GM18858 (cell line): ENCODE measurements at regions not wholly inside any gene's neighbourhood (a gene's known extent, or its start where the extent isn't known, plus 50 kb on each side); places are given as distances from the start of the nearest gene placed in this dataset.

ENCODE experiments used
- ATAC-seq: cut with Tn5 transposase; IDR thresholded peaks from one replicate; pipeline ENCODE4 v1.9.1; 2021; ENCODE audit not compliant: unreplicated experiment

DNA sequence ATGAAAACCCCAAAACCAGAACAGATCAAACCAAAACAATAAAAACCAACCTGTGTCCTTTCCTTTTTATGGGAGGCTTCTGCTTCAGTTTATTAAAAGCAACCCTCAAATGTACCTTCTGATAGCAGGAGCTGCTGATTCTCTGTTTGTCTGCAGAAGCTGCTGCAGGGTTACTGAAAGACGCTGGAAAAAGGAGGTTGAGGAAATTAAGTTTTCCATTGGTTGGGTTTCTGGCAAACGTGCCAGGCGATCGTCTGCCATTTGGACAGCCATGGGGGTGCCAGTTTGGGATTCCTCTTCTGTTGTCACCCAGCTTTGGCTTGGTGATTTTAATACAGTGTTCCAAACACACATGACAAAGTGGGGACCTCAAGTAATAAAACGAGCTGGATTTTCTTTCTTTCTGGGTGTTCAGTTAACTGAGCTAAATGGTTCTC, 185.4 kb upstream of the ZFHX3 start:
- ATAC-seq, result no peak

DNA sequence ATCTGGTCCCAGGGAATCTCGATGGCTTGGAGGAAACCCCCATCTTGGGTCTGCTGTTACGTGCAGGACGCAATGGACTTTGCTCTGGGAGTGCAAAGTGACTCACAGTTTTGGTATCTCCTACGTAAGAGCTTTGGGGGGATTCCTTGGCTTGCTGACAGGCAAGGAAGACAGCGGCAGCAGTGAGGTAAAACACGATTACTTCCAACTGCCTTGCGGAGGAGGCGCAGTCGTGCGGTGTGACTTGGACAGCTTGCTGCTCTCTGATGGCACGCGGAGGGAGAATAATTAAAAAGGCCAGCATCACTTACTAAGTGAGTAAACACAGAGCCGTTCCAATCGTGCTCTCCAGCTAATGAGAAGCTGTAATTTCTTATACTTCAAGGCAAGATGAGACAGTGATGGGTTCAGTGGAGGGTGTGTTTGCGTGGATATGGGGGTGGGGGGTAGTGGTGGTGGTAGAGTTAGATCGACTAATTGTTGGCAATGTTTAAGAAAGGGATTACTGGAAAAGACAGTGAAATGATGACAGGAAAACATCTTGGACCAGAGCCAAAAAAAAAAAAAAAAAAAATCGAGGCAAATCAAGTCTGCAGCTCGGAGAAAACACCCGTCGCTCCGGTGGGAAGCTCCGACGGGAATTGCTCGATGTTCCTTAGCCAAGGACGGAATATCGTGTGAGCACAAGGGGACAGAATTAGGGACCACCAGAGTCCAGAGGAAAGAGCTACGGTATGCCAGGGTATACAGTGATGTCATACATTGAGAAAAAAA, 184.8 kb upstream of the ZFHX3 start:
- ATAC-seq, result no peak

- ATAC-seq, result no peak
Observed at GRCh38 chr16:73231944-73232554, 184.1 kb upstream of the ZFHX3 start.

- no peak for ATAC-seq
Observed at GRCh38 chr16:73231379-73231778, 183.5 kb upstream of the ZFHX3 start.

GRCh38 chr16:73230651-73231050, 182.7 kb upstream of the ZFHX3 start:
- no peak for ATAC-seq

DNA sequence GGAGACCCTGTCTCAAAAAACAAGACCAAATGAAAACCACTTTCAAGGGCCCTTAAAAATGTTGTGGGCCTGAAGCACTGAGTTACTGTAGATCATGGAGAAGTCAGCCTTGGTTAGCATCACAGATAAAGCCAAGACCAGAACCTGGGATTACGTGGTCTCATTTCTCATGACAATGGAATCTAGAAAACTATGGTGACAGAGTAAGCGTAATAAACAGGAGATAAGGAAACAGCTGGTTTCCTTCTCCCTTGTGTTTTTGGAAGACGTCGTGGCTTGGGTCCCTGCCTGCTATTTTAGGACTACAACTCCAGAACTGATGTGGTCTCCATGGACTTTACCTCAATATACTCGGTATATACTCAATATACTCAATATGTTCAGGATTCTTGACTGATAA, 180.7 kb upstream of the ZFHX3 start:
- ATAC-seq, result no peak

DNA sequence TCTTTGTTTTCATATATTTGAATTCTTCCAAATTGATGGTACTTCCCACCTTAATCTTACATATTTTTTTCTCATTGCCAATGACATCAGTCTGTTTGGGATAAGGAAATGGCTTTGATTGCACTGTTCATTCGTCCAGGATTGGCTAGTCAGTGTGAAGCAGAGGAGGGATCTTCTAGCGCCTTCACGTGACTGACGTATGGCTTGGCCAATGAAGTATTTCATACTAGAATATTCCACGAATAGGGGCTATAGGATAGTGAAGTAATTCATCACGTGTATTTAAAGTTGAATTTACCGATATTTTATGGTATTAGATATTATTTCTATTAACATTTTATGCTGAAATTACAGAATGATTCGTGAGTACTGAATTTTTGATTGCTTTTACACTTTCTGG, 178.7 kb upstream of the ZFHX3 start:
- ATAC-seq, result no peak

DNA sequence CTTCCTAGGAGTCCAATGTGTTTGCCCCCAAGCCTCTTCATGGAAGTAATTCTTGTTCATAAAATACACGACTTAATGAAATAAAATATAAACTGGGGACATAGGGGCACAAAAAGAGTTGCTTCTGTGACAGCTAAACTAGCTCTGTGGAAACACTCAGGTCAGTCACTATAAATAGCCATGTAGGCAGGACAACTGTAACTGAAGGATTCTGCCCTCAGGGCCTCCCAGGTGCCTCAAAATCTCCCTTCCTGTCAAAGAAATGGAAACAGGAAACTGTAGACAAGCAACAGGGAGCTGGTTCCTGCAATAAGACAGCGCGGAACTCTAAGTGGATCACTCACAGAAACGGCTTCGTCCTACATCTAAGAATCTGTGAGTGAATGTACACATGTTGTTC, 178.1 kb upstream of the ZFHX3 start:
- no peak for ATAC-seq

GRCh38 chr16:73220836-73221235, 172.9 kb upstream of the ZFHX3 start:
- no peak for ATAC-seq

- ATAC-seq, result no peak
Observed at GRCh38 chr16:73219176-73219575, 171.2 kb upstream of the ZFHX3 start.

GRCh38 chr16:73217654-73218053, 169.7 kb upstream of the ZFHX3 start:
- ATAC-seq, result no peak

GRCh38 chr16:73216932-73217331, 169.0 kb upstream of the ZFHX3 start:
- no peak for ATAC-seq

DNA sequence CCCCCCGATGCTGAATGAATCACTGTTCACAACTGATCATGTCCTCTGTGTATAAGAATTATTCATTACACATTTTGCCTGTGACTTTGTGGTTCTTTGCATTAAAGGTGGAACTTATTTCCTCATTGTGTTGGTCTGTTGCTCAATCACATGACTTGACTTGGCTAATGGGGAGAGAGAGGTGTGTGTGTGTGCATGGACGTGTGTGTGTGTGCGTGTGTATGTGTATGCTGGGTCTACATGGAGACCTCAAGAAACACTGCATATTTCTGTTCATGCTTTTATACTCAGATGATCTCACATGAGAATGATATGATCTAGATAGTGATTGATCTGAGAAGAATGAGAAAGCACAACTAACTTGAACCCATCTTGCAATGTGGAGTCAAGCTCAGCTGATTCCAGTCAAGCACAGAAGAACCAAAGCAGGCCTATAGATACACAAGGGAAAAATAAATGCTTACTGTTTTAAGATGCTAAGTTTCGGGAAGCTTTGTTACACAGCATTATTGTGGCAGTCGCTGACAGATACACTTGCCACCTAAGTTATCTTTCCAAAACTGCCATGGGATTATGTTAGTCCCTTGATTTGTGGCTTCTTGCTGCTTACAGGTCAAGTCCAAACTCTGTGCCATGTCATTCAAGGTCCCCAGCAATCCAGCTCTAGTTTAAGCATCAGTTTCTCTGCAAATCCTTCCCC, 167.9 kb upstream of the ZFHX3 start:
- no peak for ATAC-seq

DNA sequence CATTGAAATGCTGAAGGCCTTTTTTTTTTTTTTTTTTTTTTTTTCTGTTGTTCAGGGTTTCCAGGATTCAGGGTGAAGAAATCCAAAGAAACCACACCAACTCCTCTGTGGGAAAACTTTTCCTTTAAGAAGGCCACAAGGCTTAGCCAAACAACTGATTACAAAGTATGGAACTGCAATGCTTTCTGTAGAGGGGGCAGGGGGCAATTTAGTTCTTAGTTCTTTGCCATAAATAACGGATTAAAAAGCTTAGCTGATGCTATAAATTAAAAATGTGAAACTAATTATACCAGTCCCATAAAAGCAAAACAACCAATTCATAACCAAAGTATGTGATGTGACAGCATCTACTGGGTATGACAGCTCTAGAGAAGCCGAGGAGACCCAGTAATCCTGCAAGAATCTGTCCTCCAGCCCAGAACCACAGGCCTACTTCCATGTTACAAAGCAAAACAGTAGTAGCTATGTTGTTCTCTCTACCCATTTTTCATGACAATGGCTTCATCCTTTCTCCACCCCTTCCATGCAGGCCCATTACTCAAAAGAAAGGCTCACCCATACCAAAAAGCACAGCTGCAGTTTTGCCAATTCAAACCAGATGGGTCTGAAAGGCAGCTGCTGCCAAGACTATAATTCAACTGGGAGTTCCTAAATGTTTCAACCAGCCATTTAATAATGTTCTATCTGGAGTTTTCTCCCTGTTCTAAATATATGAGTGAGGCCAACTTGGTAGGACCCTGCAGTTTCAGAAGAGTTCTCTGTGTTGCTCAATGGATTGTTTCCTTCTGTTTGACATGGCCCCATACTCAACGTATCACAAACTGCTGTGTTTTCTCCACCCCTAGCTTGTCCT, 167.1 kb upstream of the ZFHX3 start:
- ATAC-seq, result no peak

- ATAC-seq, result no peak
Observed at GRCh38 chr16:73213732-73214455, 166.0 kb upstream of the ZFHX3 start.

- ATAC-seq, result no peak
Observed at GRCh38 chr16:73212431-73212830, 164.5 kb upstream of the ZFHX3 start.

DNA sequence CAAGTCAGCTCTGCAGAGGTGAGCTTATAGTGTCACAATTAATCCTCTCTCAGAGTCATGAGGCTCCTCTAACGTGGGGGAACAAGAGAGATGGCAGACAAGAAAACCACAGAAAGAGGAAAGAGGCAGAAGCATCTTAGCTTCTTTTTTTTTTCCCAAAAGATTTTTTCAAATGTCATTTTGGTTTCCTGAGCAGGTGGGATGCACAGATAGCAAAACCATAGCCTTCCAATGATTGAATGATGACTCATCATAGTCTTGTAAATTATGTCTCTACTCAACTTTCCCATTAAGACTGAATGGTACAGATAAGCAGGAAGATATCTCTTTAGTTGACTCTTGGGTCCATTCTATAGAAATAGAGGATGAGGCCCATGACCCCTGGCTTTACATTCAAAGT, 162.8 kb upstream of the ZFHX3 start:
- ATAC-seq, result no peak

GRCh38 chr16:73210084-73210483, 162.2 kb upstream of the ZFHX3 start:
- no peak for ATAC-seq

DNA sequence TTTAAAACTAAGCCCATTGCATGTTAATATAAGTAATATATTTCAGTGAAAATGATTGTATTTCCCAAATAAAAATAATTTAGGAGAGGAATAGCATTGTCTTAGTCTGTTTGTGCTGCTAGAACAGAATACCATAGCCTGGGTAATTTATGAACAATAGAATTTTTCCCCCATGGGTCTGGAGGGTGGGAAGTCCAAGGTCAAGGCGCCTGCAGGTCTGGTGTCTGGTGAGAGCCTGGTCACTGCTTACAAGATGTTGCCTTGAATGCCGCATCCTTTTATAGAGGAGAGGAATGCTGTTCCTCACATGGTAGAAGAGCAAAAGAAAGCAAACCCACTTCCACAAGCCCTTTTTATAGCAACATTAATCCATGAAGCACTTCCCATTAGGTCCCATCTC, 161.3 kb upstream of the ZFHX3 start:
- no peak for ATAC-seq

- ATAC-seq, result no peak
Observed at GRCh38 chr16:73206151-73206707, 158.3 kb upstream of the ZFHX3 start.
